ENCODE measurements at regions not wholly inside any gene's neighbourhood (a gene's known extent, or its start where the extent isn't known, plus 50 kb on each side); places are given as distances from the start of the nearest gene placed in this dataset.

DNA sequence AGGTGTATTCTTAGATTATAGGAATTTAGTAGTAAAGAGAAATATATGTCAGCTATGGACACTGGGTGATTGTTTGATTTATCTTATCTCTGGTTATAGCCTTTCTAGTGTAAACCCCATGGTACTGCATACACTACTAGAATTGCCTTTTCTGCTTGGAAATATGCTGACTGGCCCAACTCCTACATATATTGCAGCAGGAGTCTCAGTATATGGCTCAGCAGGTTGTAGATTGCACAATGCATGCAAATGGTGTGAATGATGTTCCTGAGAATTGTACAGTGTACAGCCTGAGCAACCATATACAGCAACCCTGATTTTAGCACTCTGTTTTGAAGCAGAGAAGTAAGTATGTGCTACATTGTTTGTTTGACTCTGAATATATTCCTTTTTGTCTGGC lies 153.4 kb upstream of the NPY start:
- DNase-seq (ENCODE audit: low spot score in 2 of 2, unreplicated experiment in 2 of 2), result no peak
- no peak overlapping the region for H3K4me3 Mint-ChIP-seq
- no peaks in the 10 kb centered on the region for H3K4me1 Mint-ChIP-seq
- H3K36me3 Mint-ChIP-seq, result no peaks in the 10 kb centered on the region
- H3K27ac Mint-ChIP-seq, result no peak overlapping the region
- no peaks in the 10 kb centered on the region for H3K9me3 Mint-ChIP-seq
- TF ChIP-seq CTCF (IDR thresholded peaks at IDR 0.05; ENCODE audit: unreplicated experiment), result no peak
- peaks cover 19% of the 10 kb centered on the region for H3K27me3 Mint-ChIP-seq (ENCODE audit: low read depth)

GRCh38 chr7:24133691-24134090 lies 150.3 kb upstream of the NPY start:
- no peak overlapping the region for H3K4me3 Mint-ChIP-seq
- H3K4me1 Mint-ChIP-seq, result no peaks in the 10 kb centered on the region
- H3K27me3 Mint-ChIP-seq (ENCODE audit: low read depth), result peaks cover 24% of the 10 kb centered on the region
- no peak overlapping the region for H3K27ac Mint-ChIP-seq
- H3K9me3 Mint-ChIP-seq, result no peaks in the 10 kb centered on the region
- no peak for DNase-seq (ENCODE audit: low spot score in 2 of 2, unreplicated experiment in 2 of 2)
- H3K36me3 Mint-ChIP-seq, result no peaks in the 10 kb centered on the region
- no peak for TF ChIP-seq CTCF (IDR thresholded peaks at IDR 0.05; ENCODE audit: unreplicated experiment)

GRCh38 chr7:24134535-24134934 lies 149.5 kb upstream of the NPY start:
- Mint-ChIP-seq H3K4me1 (no peaks in the 10 kb centered on the region), H3K27me3 (ENCODE audit: low read depth) (peaks cover 20% of the 10 kb centered on the region), H3K9me3 (no peaks in the 10 kb centered on the region), H3K4me3 (no peak overlapping the region), H3K27ac (no peak overlapping the region), H3K36me3 (no peaks in the 10 kb centered on the region)
- TF ChIP-seq CTCF (IDR thresholded peaks at IDR 0.05; ENCODE audit: unreplicated experiment), result no peak
- no peak for DNase-seq (ENCODE audit: low spot score in 2 of 2, unreplicated experiment in 2 of 2)

- Mint-ChIP-seq H3K9me3 (no peaks in the 10 kb centered on the region), H3K36me3 (no peaks in the 10 kb centered on the region), H3K27me3 (ENCODE audit: low read depth) (peaks cover 19% of the 10 kb centered on the region), H3K27ac (no peak overlapping the region), H3K4me3 (no peak overlapping the region), H3K4me1 (no peaks in the 10 kb centered on the region)
- DNase-seq (ENCODE audit: low spot score in 2 of 2, unreplicated experiment in 2 of 2), result no peak
- TF ChIP-seq CTCF (IDR thresholded peaks at IDR 0.05; ENCODE audit: unreplicated experiment), result no peak
These were observed 148.8 kb upstream of the NPY start for GRCh38 chr7:24135003-24135817.

DNA sequence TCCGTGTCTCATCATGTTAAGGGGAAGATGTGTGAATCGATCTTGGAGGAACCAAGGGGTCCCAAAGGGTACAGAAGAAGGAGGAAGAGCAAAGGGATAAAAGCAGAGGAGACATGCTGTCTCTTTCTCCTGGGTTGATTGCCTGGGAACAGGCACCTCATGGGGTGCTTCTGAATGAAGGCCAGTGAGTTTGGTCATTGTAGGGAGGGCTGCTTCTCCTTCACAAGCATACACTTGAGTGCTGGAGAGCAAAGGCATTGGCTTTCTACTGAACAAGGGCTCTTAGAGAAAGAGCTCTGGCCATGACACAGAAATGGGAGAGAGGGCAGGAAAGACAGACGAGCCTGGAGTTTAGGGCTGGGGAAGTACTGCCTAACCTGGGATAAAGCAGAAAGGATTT lies 146.7 kb upstream of the NPY start:
- no peaks in the 10 kb centered on the region for H3K36me3 Mint-ChIP-seq

More for the DNA sequence above, 146.7 kb upstream of the NPY start:
- Mint-ChIP-seq H3K27ac (no peak overlapping the region), H3K4me3 (no peak overlapping the region), H3K27me3 (ENCODE audit: low read depth) (peaks cover 23% of the 10 kb centered on the region), H3K4me1 (no peaks in the 10 kb centered on the region), H3K9me3 (no peaks in the 10 kb centered on the region)
- TF ChIP-seq CTCF (IDR thresholded peaks at IDR 0.05; ENCODE audit: unreplicated experiment), result no peak
- DNase-seq (ENCODE audit: low spot score in 2 of 2, unreplicated experiment in 2 of 2), result no peak
